ENCODE measurements at regions not wholly inside any gene's neighbourhood (a gene's known extent, or its start where the extent isn't known, plus 50 kb on each side); places are given as distances from the start of the nearest gene placed in this dataset.

- Histone ChIP-seq H3K36me3 (replicated peaks; ENCODE audit: insufficient read depth, low read length) (no peaks in the 10 kb centered on the region), H3K9me3 (replicated peaks; ENCODE audit: insufficient read depth, low read length) (no peaks in the 10 kb centered on the region), H3F3A (ENCODE audit: insufficient read depth, low read length) (no peaks in the 10 kb centered on the region)
These were observed 362.7 kb downstream of the CPS1 start for GRCh38 chr2:210919128-210919527.

GRCh38 chr2:210922419-210922818 is 366.0 kb downstream of the CPS1 start:
- Histone ChIP-seq H3K9me3 (replicated peaks; ENCODE audit: insufficient read depth, low read length) (no peaks in the 10 kb centered on the region), H2AFZ (ENCODE audit: low read length) (no peak overlapping the region), H3F3A (ENCODE audit: insufficient read depth, low read length) (no peaks in the 10 kb centered on the region), H3K4me3 (ENCODE audit: low read length) (no peak overlapping the region), H3K27me3 (replicated peaks; ENCODE audit: insufficient read depth, low read length) (no peaks in the 10 kb centered on the region), H3K9ac (ENCODE audit: low read length) (no peak overlapping the region), H3K79me2 (ENCODE audit: low read length) (no peaks in the 10 kb centered on the region), H3K27ac (ENCODE audit: low read length) (no peak overlapping the region), H3K36me3 (replicated peaks; ENCODE audit: insufficient read depth, low read length) (no peaks in the 10 kb centered on the region), H3K9me2 (replicated peaks; ENCODE audit: insufficient read depth, low read length) (no peaks in the 10 kb centered on the region), H4K20me1 (ENCODE audit: insufficient read depth, low read length) (no peaks in the 10 kb centered on the region), H3K4me1 (ENCODE audit: low read length) (no peaks in the 10 kb centered on the region), H3K4me2 (ENCODE audit: low read depth, low read length) (no peak overlapping the region)
- no peak for TF ChIP-seq EZH2 (optimal IDR thresholded peaks at IDR 0.05; ENCODE audit: low read depth, low read length)
- no peak for TF ChIP-seq CTCF (IDR thresholded peaks at IDR 0.05; ENCODE audit: low read length)
- no peak for TF ChIP-seq EZH2phosphoT487 (IDR thresholded peaks at IDR 0.05; ENCODE audit: low read length)
- DNase-seq = no peak

More at GRCh38 chr2:210919128-210919527, 362.7 kb downstream of the CPS1 start:
- Histone ChIP-seq H2AFZ (ENCODE audit: low read length) (no peak overlapping the region), H3K27me3 (replicated peaks; ENCODE audit: insufficient read depth, low read length) (no peaks in the 10 kb centered on the region), H3K4me2 (ENCODE audit: low read depth, low read length) (no peak overlapping the region), H3K4me1 (ENCODE audit: low read length) (no peaks in the 10 kb centered on the region), H4K20me1 (ENCODE audit: insufficient read depth, low read length) (no peaks in the 10 kb centered on the region), H3K79me2 (ENCODE audit: low read length) (no peaks in the 10 kb centered on the region), H3K9me2 (replicated peaks; ENCODE audit: insufficient read depth, low read length) (no peaks in the 10 kb centered on the region), H3K4me3 (ENCODE audit: low read length) (no peak overlapping the region), H3K9ac (ENCODE audit: low read length) (no peak overlapping the region), H3K27ac (ENCODE audit: low read length) (no peak overlapping the region)
- DNase-seq = no peak
- no peak for TF ChIP-seq EZH2 (optimal IDR thresholded peaks at IDR 0.05; ENCODE audit: low read depth, low read length)

GRCh38 chr2:210928714-210929113 is 372.3 kb downstream of the CPS1 start:
- Histone ChIP-seq H3F3A (ENCODE audit: insufficient read depth, low read length) (no peaks in the 10 kb centered on the region), H3K79me2 (ENCODE audit: low read length) (no peaks in the 10 kb centered on the region), H3K36me3 (replicated peaks; ENCODE audit: insufficient read depth, low read length) (no peaks in the 10 kb centered on the region), H3K9me2 (replicated peaks; ENCODE audit: insufficient read depth, low read length) (no peaks in the 10 kb centered on the region), H3K27ac (ENCODE audit: low read length) (no peak overlapping the region), H3K9ac (ENCODE audit: low read length) (no peak overlapping the region), H3K4me2 (ENCODE audit: low read depth, low read length) (no peak overlapping the region), H3K9me3 (replicated peaks; ENCODE audit: insufficient read depth, low read length) (no peaks in the 10 kb centered on the region), H3K27me3 (replicated peaks; ENCODE audit: insufficient read depth, low read length) (no peaks in the 10 kb centered on the region), H3K4me3 (ENCODE audit: low read length) (no peak overlapping the region), H2AFZ (ENCODE audit: low read length) (no peak overlapping the region), H3K4me1 (ENCODE audit: low read length) (no peaks in the 10 kb centered on the region), H4K20me1 (ENCODE audit: insufficient read depth, low read length) (no peaks in the 10 kb centered on the region)
- DNase-seq = no peak
- no peak for TF ChIP-seq CTCF (IDR thresholded peaks at IDR 0.05; ENCODE audit: low read length)
- no peak for TF ChIP-seq EZH2phosphoT487 (IDR thresholded peaks at IDR 0.05; ENCODE audit: low read length)
- no peak for TF ChIP-seq EZH2 (optimal IDR thresholded peaks at IDR 0.05; ENCODE audit: low read depth, low read length)

- no peaks in the 10 kb centered on the region for H3K9me2 ChIP-seq (replicated peaks; ENCODE audit: insufficient read depth, low read length)
- no peak for DNase-seq
- no peaks in the 10 kb centered on the region for H3K36me3 ChIP-seq (replicated peaks; ENCODE audit: insufficient read depth, low read length)
- H3K79me2 ChIP-seq (ENCODE audit: low read length) = no peaks in the 10 kb centered on the region
- no peaks in the 10 kb centered on the region for H4K20me1 ChIP-seq (ENCODE audit: insufficient read depth, low read length)
- H3K27me3 ChIP-seq (replicated peaks; ENCODE audit: insufficient read depth, low read length) = no peaks in the 10 kb centered on the region
- no peaks in the 10 kb centered on the region for H3F3A ChIP-seq (ENCODE audit: insufficient read depth, low read length)
- no peak overlapping the region for H3K4me2 ChIP-seq (ENCODE audit: low read depth, low read length)
- no peak overlapping the region for H3K27ac ChIP-seq (ENCODE audit: low read length)
- H2AFZ ChIP-seq (ENCODE audit: low read length) = no peak overlapping the region
- TF ChIP-seq EZH2phosphoT487 (IDR thresholded peaks at IDR 0.05; ENCODE audit: low read length) = no peak
- no peak for TF ChIP-seq CTCF (IDR thresholded peaks at IDR 0.05; ENCODE audit: low read length)
- TF ChIP-seq EZH2 (optimal IDR thresholded peaks at IDR 0.05; ENCODE audit: low read depth, low read length) = no peak
- H3K4me1 ChIP-seq (ENCODE audit: low read length) = no peaks in the 10 kb centered on the region
- H3K9me3 ChIP-seq (replicated peaks; ENCODE audit: insufficient read depth, low read length) = no peaks in the 10 kb centered on the region
- no peak overlapping the region for H3K9ac ChIP-seq (ENCODE audit: low read length)
- H3K4me3 ChIP-seq (ENCODE audit: low read length) = no peak overlapping the region
These were observed 381.8 kb downstream of the CPS1 start for GRCh38 chr2:210938228-210938627.
